ENCODE measurements at regions not wholly inside any gene's neighbourhood (a gene's known extent, or its start where the extent isn't known, plus 50 kb on each side); places are given as distances from the start of the nearest gene placed in this dataset.

DNA sequence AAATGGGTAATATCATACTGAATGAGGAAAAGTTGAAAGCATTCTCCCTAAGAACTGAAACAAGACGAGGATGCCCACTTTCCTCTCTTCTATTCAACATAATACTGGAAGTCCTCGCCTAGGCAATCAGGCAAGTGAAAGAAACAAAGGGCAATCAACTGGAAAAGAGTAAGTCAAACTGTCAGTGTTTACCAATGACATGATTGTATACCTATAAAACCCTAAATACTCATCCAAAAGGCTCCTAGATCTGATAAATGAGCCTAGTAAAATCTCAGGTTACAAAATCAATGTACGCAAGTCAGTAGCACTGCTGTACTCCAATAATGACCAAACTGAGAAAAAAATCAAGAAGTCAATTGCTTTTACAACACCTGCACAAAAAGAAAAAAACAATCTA, 575.8 kb upstream of the PRMT6 start:
- Mint-ChIP-seq H3K4me1 (no peaks in the 10 kb centered on the region), H3K27ac (no peak overlapping the region), H3K36me3 (ENCODE audit: low read depth) (no peaks in the 10 kb centered on the region), H3K4me3 (no peak overlapping the region), H3K9me3 (peaks cover 14% of the 10 kb centered on the region), H3K27me3 (no peaks in the 10 kb centered on the region)
- ChIA-PET CTCF (no interaction called here), POLR2A (no interaction called here)
- TF ChIP-seq, protein P1, sequence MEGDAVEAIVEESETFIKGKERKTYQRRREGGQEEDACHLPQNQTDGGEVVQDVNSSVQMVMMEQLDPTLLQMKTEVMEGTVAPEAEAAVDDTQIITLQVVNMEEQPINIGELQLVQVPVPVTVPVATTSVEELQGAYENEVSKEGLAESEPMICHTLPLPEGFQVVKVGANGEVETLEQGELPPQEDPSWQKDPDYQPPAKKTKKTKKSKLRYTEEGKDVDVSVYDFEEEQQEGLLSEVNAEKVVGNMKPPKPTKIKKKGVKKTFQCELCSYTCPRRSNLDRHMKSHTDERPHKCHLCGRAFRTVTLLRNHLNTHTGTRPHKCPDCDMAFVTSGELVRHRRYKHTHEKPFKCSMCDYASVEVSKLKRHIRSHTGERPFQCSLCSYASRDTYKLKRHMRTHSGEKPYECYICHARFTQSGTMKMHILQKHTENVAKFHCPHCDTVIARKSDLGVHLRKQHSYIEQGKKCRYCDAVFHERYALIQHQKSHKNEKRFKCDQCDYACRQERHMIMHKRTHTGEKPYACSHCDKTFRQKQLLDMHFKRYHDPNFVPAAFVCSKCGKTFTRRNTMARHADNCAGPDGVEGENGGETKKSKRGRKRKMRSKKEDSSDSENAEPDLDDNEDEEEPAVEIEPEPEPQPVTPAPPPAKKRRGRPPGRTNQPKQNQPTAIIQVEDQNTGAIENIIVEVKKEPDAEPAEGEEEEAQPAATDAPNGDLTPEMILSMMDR (IDR thresholded peaks at IDR 0.05): no peak
- DNase-seq (no peak), ATAC-seq (ENCODE audit: low read depth) (no peak)
- intact Hi-C loops (cut with micrococcal nuclease): no loop called here

DNA sequence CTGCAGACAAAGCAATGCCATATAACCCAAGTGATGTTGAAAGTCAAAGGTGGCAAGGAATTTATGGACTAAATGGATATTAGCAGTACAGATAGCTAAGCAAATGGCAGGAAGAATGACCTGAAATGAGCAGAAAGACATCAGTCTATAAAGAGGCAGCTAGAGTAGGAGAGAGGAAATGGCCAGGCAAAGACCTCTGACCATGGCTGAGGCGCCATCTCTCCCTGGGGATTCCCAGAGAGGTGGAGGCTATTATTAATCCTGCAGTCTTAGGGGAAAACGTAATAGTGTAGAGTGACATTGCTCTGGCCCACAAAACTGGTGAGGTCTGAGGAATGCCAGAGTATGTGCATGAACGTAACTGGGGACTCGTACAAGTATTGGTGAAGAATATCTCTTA, 563.6 kb upstream of the PRMT6 start:
- POLR2A ChIA-PET: no interaction called here

DNA sequence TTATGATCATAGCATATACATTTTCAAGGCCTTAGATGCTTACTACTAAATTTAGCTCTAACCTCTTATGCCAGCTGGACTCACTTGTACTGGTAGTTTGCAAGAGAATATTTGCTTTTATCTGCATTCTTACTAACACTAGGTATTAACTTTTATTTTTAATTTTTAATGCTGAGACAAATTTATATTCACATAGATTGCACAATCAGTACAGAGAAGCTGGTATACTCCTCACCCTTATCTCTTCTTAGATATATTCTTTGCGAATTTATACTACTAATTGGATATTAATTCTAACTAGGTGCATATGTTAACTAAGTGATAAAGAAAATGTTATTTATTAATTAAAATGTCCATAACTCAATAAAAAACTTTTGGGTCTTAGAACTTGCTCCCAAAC, 561.8 kb upstream of the PRMT6 start:
- Mint-ChIP-seq H3K4me3 (no peak overlapping the region), H3K36me3 (ENCODE audit: low read depth) (no peaks in the 10 kb centered on the region), H3K27me3 (no peaks in the 10 kb centered on the region), H3K9me3 (no peaks in the 10 kb centered on the region), H3K4me1 (no peaks in the 10 kb centered on the region), H3K27ac (no peak overlapping the region)
- TF ChIP-seq, protein P1 (IDR thresholded peaks at IDR 0.05): no peak
- POLR2A ChIA-PET: no interaction called here
- DNase-seq: no peak
- ATAC-seq (ENCODE audit: low read depth): no peak
- intact Hi-C loops (cut with micrococcal nuclease): no loop called here
- CTCF ChIA-PET: no interaction called here

More for the DNA sequence above, 563.6 kb upstream of the PRMT6 start:
- Mint-ChIP-seq H3K36me3 (ENCODE audit: low read depth) (no peaks in the 10 kb centered on the region), H3K4me1 (no peaks in the 10 kb centered on the region), H3K27me3 (no peaks in the 10 kb centered on the region), H3K27ac (no peak overlapping the region), H3K4me3 (no peak overlapping the region), H3K9me3 (no peaks in the 10 kb centered on the region)
- intact Hi-C loops (cut with micrococcal nuclease): no loop called here
- TF ChIP-seq, protein P1 (IDR thresholded peaks at IDR 0.05): no peak
- DNase-seq: no peak
- ATAC-seq (ENCODE audit: low read depth): no peak
- CTCF ChIA-PET: no interaction called here

DNA sequence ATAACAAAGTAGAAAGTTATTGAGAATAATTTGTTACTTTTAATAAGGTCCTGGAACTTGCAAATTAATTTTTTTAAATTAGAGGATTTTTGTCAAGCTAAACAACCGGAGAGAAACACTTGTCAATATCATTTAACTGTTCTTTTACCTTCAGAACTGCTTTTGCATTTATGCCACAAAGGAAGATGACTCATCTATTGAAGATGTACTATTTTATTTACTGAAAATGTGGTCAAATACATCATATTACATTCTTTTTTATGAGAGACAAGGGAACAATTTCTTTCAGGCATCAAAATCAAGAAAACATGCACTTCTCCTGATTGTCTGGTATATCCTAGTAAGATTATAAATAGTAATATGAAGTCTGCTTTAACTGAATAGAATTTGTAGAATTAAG, 558.2 kb upstream of the PRMT6 start:
- intact Hi-C loops (cut with micrococcal nuclease): no loop called here
- no peaks in the 10 kb centered on the region for H3K36me3 Mint-ChIP-seq (ENCODE audit: low read depth)
- H3K27ac Mint-ChIP-seq: no peak overlapping the region
- ATAC-seq (ENCODE audit: low read depth) (no peak), DNase-seq (no peak)
- H3K4me3 Mint-ChIP-seq: no peak overlapping the region
- TF ChIP-seq, protein P1 (IDR thresholded peaks at IDR 0.05): no peak
- H3K9me3 Mint-ChIP-seq: no peaks in the 10 kb centered on the region
- no peaks in the 10 kb centered on the region for H3K4me1 Mint-ChIP-seq
- H3K27me3 Mint-ChIP-seq: no peaks in the 10 kb centered on the region
- ChIA-PET CTCF (no interaction called here), POLR2A (no interaction called here)

DNA sequence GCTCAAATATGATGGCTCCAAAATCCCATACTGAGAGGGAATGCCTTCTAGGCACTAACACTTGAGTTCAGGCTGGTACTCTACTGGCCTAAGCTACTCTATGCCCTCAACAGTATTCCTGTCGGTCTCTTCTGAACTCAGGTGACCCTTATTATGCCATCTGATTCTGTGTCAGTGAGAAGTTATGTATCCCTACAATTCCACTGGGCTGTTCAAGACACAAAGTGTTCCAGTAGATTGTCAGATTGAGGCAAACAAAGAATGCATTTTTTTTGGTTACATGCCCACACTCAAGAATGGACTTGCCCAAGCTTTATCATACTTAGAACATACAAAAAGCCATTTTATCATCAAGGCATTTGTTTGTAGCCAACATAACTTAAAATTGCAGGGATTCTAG, 553.8 kb upstream of the PRMT6 start:
- Mint-ChIP-seq H3K36me3 (ENCODE audit: low read depth) (no peaks in the 10 kb centered on the region), H3K27ac (no peak overlapping the region), H3K9me3 (no peaks in the 10 kb centered on the region), H3K4me1 (no peaks in the 10 kb centered on the region), H3K27me3 (no peaks in the 10 kb centered on the region), H3K4me3 (no peak overlapping the region)
- ChIA-PET POLR2A (no interaction called here), CTCF (no interaction called here)
- intact Hi-C loops (cut with micrococcal nuclease): no loop called here
- ATAC-seq (ENCODE audit: low read depth) (no peak), DNase-seq (no peak)
- TF ChIP-seq, protein P1 (IDR thresholded peaks at IDR 0.05): no peak

Measured in activated B cell treated with CpG ODN at 0.5 μM for 24 hours (primary cell).